HCT116 (cell line): ENCODE measurements at regions not wholly inside any gene's neighbourhood (a gene's known extent, or its start where the extent isn't known, plus 50 kb on each side); places are given as distances from the start of the nearest gene placed in this dataset.

Experiments used
- ATAC-seq: fragments of 200-7000 bp; cut with Tn5 transposase; 2 replicates; pipeline ENCODE4 v1.9.1; 2020; ENCODE audit warnings: mild to moderate bottlenecking, moderate library complexity
- BruUV-seq: library from RNA; stranded (reverse); fragments of 400-500 nt; replicated peaks from 2 replicates; lab custom pipeline; 2021; lab: Mats Ljungman, UMichigan
- CTCF ChIA-PET: fragments of 300-600 bp; sonication (Branson Sonifier 250); formaldehyde crosslinking; loops from one replicate; lab custom pipeline; 2021; ENCODE audit warnings: antibody characterized with exemption; lab: Charles Lee
- POLR2A ChIA-PET: fragments of 300-600, 350-600 bp; sonication (Branson Sonifier 250); formaldehyde crosslinking; loops from one replicate; lab custom pipeline; 2021; ENCODE audit warnings: antibody characterized with exemption; lab: Charles Lee
- RAD21 ChIA-PET, 2 experiments: fragments of 300-600 bp; sonication (Branson Sonifier 250); formaldehyde crosslinking; loops; one replicate each; lab custom pipeline; 2023; ENCODE audit warnings: low total read pairs in 2 of 2; ENCODE audit not compliant: uncharacterized antibody in 2 of 2, unreplicated experiment in 2 of 2, low non-redundant PET in 1 of 2; lab: Charles Lee
- DNase-seq: peaks from one replicate; pipeline ENCODE4 v3.0.0-alpha.2; 2010; ENCODE audit warnings: low read depth, low spot score
- H2AFZ ChIP-seq: fragments of 200-600 bp; shearing (Covaris generic), sonication (generic); 2 replicates; pipeline ENCODE4 v1.6.1; 2017; ENCODE audit warnings: low read depth, mixed run types, mixed read lengths, antibody characterized with exemption, low read length; ENCODE audit not compliant: poor library complexity, severe bottlenecking
- H3K27ac ChIP-seq: 2 replicates; pipeline ENCODE4 v1.5.1; 2012; ENCODE audit warnings: low read depth, low read length
- H3K27me3 ChIP-seq: fragments of 200-600 bp; sonication (generic); 2 replicates; pipeline ENCODE4 v1.6.1; 2016; ENCODE audit warnings: mixed run types, low read length, mixed read lengths; ENCODE audit not compliant: insufficient read depth
- H3K36me3 ChIP-seq, 2 experiments: fragments of 200-500 bp in 1 of 2; fragments of 200-600 bp in 1 of 2; sonication (Bioruptor generic) in 1 of 2; sonication (generic) in 1 of 2; 2 replicates each; pipeline versions ENCODE4 v1.5.1 to v1.6.1; 2014 to 2016; ENCODE audit warnings: low read length in 2 of 2, inconsistent platforms in 1 of 2, mixed read lengths in 1 of 2, mixed run types in 1 of 2; ENCODE audit not compliant: insufficient read depth in 2 of 2, control insufficient read depth in 1 of 2
- H3K4me1 ChIP-seq, 2 experiments: fragments of 200-600 bp in 1 of 2; sonication (generic) in 1 of 2; 2 replicates each; pipeline versions ENCODE4 v1.5.1 to v1.6.1; 2012 to 2017; ENCODE audit warnings: low read length in 2 of 2, inconsistent platforms in 1 of 2, mild to moderate bottlenecking in 1 of 2, mixed read lengths in 1 of 2, mixed run types in 1 of 2, moderate library complexity in 1 of 2; ENCODE audit not compliant: insufficient read depth in 2 of 2, control insufficient read depth in 1 of 2
- H3K4me2 ChIP-seq: fragments of 200-600 bp; sonication (generic); 2 replicates; pipeline ENCODE4 v1.6.1; 2017; ENCODE audit warnings: mixed run types, low read length, mixed read lengths
- H3K4me3 ChIP-seq, 2 experiments: fragments of 200-600 bp in 1 of 2; sonication (generic) in 1 of 2; replicated peaks in 1 of 2; 2 replicates each; pipeline ENCODE4 v1.5.1; 2011 to 2016; ENCODE audit warnings: low read length in 2 of 2, control low read depth in 1 of 2, low read depth in 1 of 2, mild to moderate bottlenecking in 1 of 2, mixed read lengths in 1 of 2, mixed run types in 1 of 2
- H3K79me2 ChIP-seq: fragments of 200-600 bp; sonication (generic); 2 replicates; pipeline ENCODE4 v1.6.1; 2017; ENCODE audit warnings: mild to moderate bottlenecking, mixed run types, low read length, moderate library complexity, mixed read lengths; ENCODE audit not compliant: insufficient read depth
- H3K9ac ChIP-seq: fragments of 200-600 bp; sonication (generic); 2 replicates; pipeline ENCODE4 v1.6.1; 2016; ENCODE audit warnings: low read length, mixed read lengths
- H3K9me2 ChIP-seq: fragments of 200-600 bp; sonication (generic), shearing (Covaris generic); 2 replicates; pipeline ENCODE4 v1.6.1; 2017; ENCODE audit warnings: mixed run types, mild to moderate bottlenecking, moderate library complexity; ENCODE audit not compliant: insufficient read depth
- H3K9me3 ChIP-seq, 2 experiments: fragments of 200-500 bp in 1 of 2; fragments of 200-600 bp in 1 of 2; sonication (Bioruptor generic) in 1 of 2; sonication (generic) in 1 of 2; 2 replicates each; pipeline ENCODE4 v1.6.1; 2014 to 2017; ENCODE audit warnings: low read length in 2 of 2, mixed read lengths in 2 of 2, inconsistent platforms in 1 of 2, low read depth in 1 of 2, mild to moderate bottlenecking in 1 of 2, mixed run types in 1 of 2, moderate library complexity in 1 of 2; ENCODE audit not compliant: control insufficient read depth in 1 of 2, insufficient read depth in 1 of 2
- H4K20me1 ChIP-seq: fragments of 200-600 bp; sonication (generic), shearing (Covaris generic); 2 replicates; pipeline ENCODE4 v1.6.1; 2017; ENCODE audit warnings: mixed run types, mild to moderate bottlenecking, moderate library complexity; ENCODE audit not compliant: insufficient read depth
- CEBPB ChIP-seq: IDR thresholded peaks from 2 replicates; pipeline ENCODE4 v1.6.1; 2012; ENCODE audit warnings: low read depth
- EZH2phosphoT487 ChIP-seq: fragments of 200-600 bp; IDR thresholded peaks from 2 replicates; pipeline ENCODE4 v1.6.1; 2018; ENCODE audit warnings: antibody characterized with exemption, borderline replicate concordance
- FOSL1 ChIP-seq: IDR thresholded peaks from 2 replicates; pipeline ENCODE4 v1.6.1; 2012; ENCODE audit warnings: low read depth
- JUND ChIP-seq: IDR thresholded peaks from 2 replicates; pipeline ENCODE4 v1.6.1; 2012
- SIN3A ChIP-seq: IDR thresholded peaks from 2 replicates; pipeline ENCODE4 v1.6.1; 2012; ENCODE audit warnings: low read depth
- ZFX ChIP-seq: fragments of 450-650 bp; IDR thresholded peaks from 2 replicates; pipeline ENCODE4 v1.6.1; 2017
- intact Hi-C: fragments of 100-400 bp; cut with micrococcal nuclease; formaldehyde crosslinking; loops from 2 replicates; pipeline ENCODE4 v1.10.0; 2022
- TF ChIP-seq, protein P1 (sequence below), 3 experiments: fragments of 200-600 bp in 1 of 3; sonication (generic) in 1 of 3; IDR thresholded peaks in 2 of 3; conservative IDR thresholded peaks in 1 of 3; 2 replicates each; pipeline ENCODE4 v1.5.1; 2012 to 2017; ENCODE audit warnings: low read depth in 2 of 3, low read length in 2 of 3, antibody characterized with exemption in 1 of 3, borderline replicate concordance in 1 of 3, control low read depth in 1 of 3, mild to moderate bottlenecking in 1 of 3, mixed read lengths in 1 of 3, mixed run types in 1 of 3, moderate library complexity in 1 of 3; ENCODE audit not compliant: insufficient read depth in 1 of 3

DNA sequence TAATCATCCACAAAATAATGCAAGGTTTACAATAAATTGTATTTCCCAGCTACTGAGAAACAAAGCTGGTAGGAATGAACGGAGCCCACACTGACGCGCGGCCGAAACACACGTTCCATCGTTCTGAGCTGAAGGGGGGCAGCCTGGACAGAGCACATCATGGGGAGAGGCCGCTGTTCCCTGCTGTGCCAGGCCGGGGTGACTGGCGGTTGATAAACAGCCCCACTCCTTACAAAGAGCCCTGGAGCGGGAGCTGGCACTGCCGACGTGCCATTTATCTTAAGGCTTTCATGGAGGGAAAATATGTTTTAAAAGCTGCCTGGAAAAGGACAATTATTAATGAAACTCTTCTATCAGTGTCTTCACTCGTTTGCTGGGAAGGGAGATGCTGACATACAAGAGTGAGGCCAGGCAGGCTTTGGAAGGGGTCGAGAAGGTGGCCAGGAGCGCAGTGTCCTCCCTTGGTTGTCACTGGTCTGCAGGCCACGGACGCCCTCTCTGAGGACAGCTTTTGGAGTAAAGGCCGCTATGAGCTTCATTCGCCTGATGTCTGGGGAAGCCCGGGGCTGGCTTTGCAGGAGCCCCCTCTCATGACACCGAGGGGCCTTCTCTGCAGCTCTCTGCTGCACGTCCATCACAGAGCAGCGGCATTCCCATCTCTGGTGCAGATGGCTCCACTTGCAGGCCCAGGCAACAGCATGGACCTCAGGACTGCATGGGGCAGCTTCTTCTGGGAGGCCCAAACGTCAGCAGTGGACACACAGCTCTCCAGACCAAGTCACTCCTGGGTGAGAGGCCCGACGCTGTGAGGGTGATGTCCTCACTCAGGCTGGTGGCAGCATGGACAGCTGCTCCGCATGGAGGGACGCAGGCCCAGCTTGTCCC lies 355.3 kb upstream of the SFSWAP start:
- POLR2A ChIA-PET: no interaction called here
- no peaks in the 10 kb centered on the region for H3K9me2 ChIP-seq
- no peak overlapping the region for H3K9ac ChIP-seq
- no peaks in the 10 kb centered on the region for H4K20me1 ChIP-seq
- H3K4me1 ChIP-seq: no peaks in the 10 kb centered on the region
- H2AFZ ChIP-seq: no peak overlapping the region
- no peak for TF ChIP-seq EZH2phosphoT487
- TF ChIP-seq, protein P1, sequence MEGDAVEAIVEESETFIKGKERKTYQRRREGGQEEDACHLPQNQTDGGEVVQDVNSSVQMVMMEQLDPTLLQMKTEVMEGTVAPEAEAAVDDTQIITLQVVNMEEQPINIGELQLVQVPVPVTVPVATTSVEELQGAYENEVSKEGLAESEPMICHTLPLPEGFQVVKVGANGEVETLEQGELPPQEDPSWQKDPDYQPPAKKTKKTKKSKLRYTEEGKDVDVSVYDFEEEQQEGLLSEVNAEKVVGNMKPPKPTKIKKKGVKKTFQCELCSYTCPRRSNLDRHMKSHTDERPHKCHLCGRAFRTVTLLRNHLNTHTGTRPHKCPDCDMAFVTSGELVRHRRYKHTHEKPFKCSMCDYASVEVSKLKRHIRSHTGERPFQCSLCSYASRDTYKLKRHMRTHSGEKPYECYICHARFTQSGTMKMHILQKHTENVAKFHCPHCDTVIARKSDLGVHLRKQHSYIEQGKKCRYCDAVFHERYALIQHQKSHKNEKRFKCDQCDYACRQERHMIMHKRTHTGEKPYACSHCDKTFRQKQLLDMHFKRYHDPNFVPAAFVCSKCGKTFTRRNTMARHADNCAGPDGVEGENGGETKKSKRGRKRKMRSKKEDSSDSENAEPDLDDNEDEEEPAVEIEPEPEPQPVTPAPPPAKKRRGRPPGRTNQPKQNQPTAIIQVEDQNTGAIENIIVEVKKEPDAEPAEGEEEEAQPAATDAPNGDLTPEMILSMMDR (IDR thresholded peaks at IDR 0.05 in 2 of 3, conservative IDR thresholded peaks at IDR 0.05 in 1 of 3; ENCODE audit: borderline replicate concordance in 1 of 3, insufficient read depth in 1 of 3, low read depth in 2 of 3, low read length in 2 of 3): no peak
- TF ChIP-seq FOSL1: no peak
- TF ChIP-seq CEBPB: no peak
- no peak for TF ChIP-seq SIN3A
- TF ChIP-seq JUND: no peak
- no peak for TF ChIP-seq ZFX
- no peak overlapping the region for H3K4me3 ChIP-seq
- ATAC-seq (no peak), DNase-seq (no peak)
- no peaks in the 10 kb centered on the region for H3K79me2 ChIP-seq
- intact Hi-C loops: no loop called here
- no peaks in the 10 kb centered on the region for H3K36me3 ChIP-seq
- BruUV-seq: no TSS peak
- H3K9me3 ChIP-seq: 0 out of 4 replicates have a peak, but pooled peaks cover 0 to 3% of the 10 kb centered on the region in 2 experiments
- RAD21 ChIA-PET: no interaction called here
- CTCF ChIA-PET: no interaction called here
- peaks cover 8% of the 10 kb centered on the region; the same call in 1 of the 2 replicates for H3K27me3 ChIP-seq
- no peak overlapping the region for H3K4me2 ChIP-seq
- no peak overlapping the region for H3K27ac ChIP-seq
